ENCODE measurements at regions not wholly inside any gene's neighbourhood (a gene's known extent, or its start where the extent isn't known, plus 50 kb on each side); places are given as distances from the start of the nearest gene placed in this dataset.

GRCh38 chr13:61696676-61697075 is 281.0 kb upstream of the PCDH20 start:
- Histone ChIP-seq H3K27me3 (no peaks in the 10 kb centered on the region), H3K36me3 (no peaks in the 10 kb centered on the region), H3K9me3 (no peaks in the 10 kb centered on the region), H3K4me3 (replicated peaks in 1 of 3) (no peak overlapping the region), H3K27ac (no peak overlapping the region), H3K4me1 (no peaks in the 10 kb centered on the region)
- WGBS, 2 donors: 42 to 49% methylated on average over 5 of the region's 5 CpGs
- DNase-seq: no peak
- intact Hi-C loops (cut with DNase I): no loop called here
- TF ChIP-seq POLR2A (IDR thresholded peaks at IDR 0.05) (no peak), CTCF (IDR thresholded peaks at IDR 0.05) (no peak)

- no peak for DNase-seq
- Histone ChIP-seq H3K36me3 (no peaks in the 10 kb centered on the region), H3K4me3 (replicated peaks in 1 of 3) (no peak overlapping the region), H3K27me3 (no peaks in the 10 kb centered on the region), H3K9me3 (no peaks in the 10 kb centered on the region), H3K4me1 (no peaks in the 10 kb centered on the region), H3K27ac (no peak overlapping the region)
- TF ChIP-seq CTCF (IDR thresholded peaks at IDR 0.05) (no peak), POLR2A (IDR thresholded peaks at IDR 0.05) (no peak)
- 92 to 93% methylated on average over 2 of the region's 2 CpGs for WGBS, 2 donors
- intact Hi-C loops (cut with DNase I): no loop called here
Observed at GRCh38 chr13:61695147-61695546, 279.5 kb upstream of the PCDH20 start.

GRCh38 chr13:61692691-61693090 is 277.0 kb upstream of the PCDH20 start:
- H3K4me1 ChIP-seq: no peaks in the 10 kb centered on the region
- DNase-seq: no peak
- no peaks in the 10 kb centered on the region for H3K27me3 ChIP-seq
- no peaks in the 10 kb centered on the region for H3K36me3 ChIP-seq
- no peaks in the 10 kb centered on the region for H3K9me3 ChIP-seq
- H3K27ac ChIP-seq: no peak overlapping the region
- TF ChIP-seq CTCF (IDR thresholded peaks at IDR 0.05) (no peak), POLR2A (IDR thresholded peaks at IDR 0.05) (no peak)
- intact Hi-C loops (cut with DNase I): no loop called here
- H3K4me3 ChIP-seq (replicated peaks in 1 of 3): no peak overlapping the region

GRCh38 chr13:61685682-61686012 is 270.0 kb upstream of the PCDH20 start:
- no peak for TF ChIP-seq POLR2A (IDR thresholded peaks at IDR 0.05)
- Histone ChIP-seq H3K27ac (no peak overlapping the region), H3K9me3 (no peaks in the 10 kb centered on the region), H3K4me1 (no peaks in the 10 kb centered on the region), H3K27me3 (no peaks in the 10 kb centered on the region), H3K36me3 (no peaks in the 10 kb centered on the region), H3K4me3 (replicated peaks in 1 of 3) (no peak overlapping the region)
- intact Hi-C loops (cut with DNase I): no loop called here
- 55 to 69% methylated on average over 2 of the region's 2 CpGs for WGBS, 2 donors
- DNase-seq: no peak

GRCh38 chr13:61684976-61685681 is 269.5 kb upstream of the PCDH20 start:
- TF ChIP-seq POLR2A (IDR thresholded peaks at IDR 0.05) (no peak), CTCF (IDR thresholded peaks at IDR 0.05) (no peak)
- no peak for DNase-seq
- WGBS, 2 donors: 76 to 78% methylated on average over 4 of the region's 4 CpGs
- H3K27me3 ChIP-seq: no peaks in the 10 kb centered on the region
- no peaks in the 10 kb centered on the region for H3K9me3 ChIP-seq
- no peak overlapping the region for H3K27ac ChIP-seq
- H3K36me3 ChIP-seq: no peaks in the 10 kb centered on the region
- intact Hi-C loops (cut with DNase I): no loop called here
- no peak overlapping the region for H3K4me3 ChIP-seq (replicated peaks in 1 of 3)
- H3K4me1 ChIP-seq: no peaks in the 10 kb centered on the region

GRCh38 chr13:61672756-61673155 is 257.1 kb upstream of the PCDH20 start:
- no peaks in the 10 kb centered on the region for H3K36me3 ChIP-seq
- no peaks in the 10 kb centered on the region for H3K4me1 ChIP-seq
- H3K27ac ChIP-seq: no peak overlapping the region
- 79 to 83% methylated on average over 4 of the region's 4 CpGs for WGBS, 2 donors
- TF ChIP-seq POLR2A (IDR thresholded peaks at IDR 0.05) (no peak), CTCF (IDR thresholded peaks at IDR 0.05) (no peak)
- intact Hi-C loops (cut with DNase I): no loop called here
- no peaks in the 10 kb centered on the region for H3K27me3 ChIP-seq
- no peak for DNase-seq
- no peaks in the 10 kb centered on the region for H3K9me3 ChIP-seq
- no peak overlapping the region for H3K4me3 ChIP-seq (replicated peaks in 1 of 3)
